Liver (tissue), 8 donors: ENCODE measurements at regions not wholly inside any gene's neighbourhood (a gene's known extent, or its start where the extent isn't known, plus 50 kb on each side); places are given as distances from the start of the nearest gene placed in this dataset.
A peak's percentile ranks its signal among the peaks of the same experiment; 100 is the strongest.

Experiments used
- DNase-seq: peaks from one replicate; pipeline ENCODE4 v3.0.0-alpha.2; 2017; ENCODE audit warnings: low spot score
- H3K27ac ChIP-seq, 2 donors: one replicate each; pipeline ENCODE4 v1.7.0; 2013; ENCODE audit warnings: inconsistent platforms in 2 of 2, low read length in 2 of 2, control low read depth in 1 of 2, low read depth in 1 of 2, mild to moderate bottlenecking in 1 of 2
- H3K27me3 ChIP-seq, 4 donors: one replicate each; pipeline versions ENCODE4 v1.6.1 to v1.7.0; 2013; ENCODE audit warnings: low read length in 3 of 4, inconsistent platforms in 1 of 4, mild to moderate bottlenecking in 1 of 4, moderate library complexity in 1 of 4; ENCODE audit not compliant: control insufficient read depth in 4 of 4, insufficient read depth in 4 of 4
- H3K36me3 ChIP-seq, 4 donors: one replicate each; pipeline versions ENCODE4 v1.6.1 to v1.7.0; 2013; ENCODE audit warnings: low read length in 3 of 4, mild to moderate bottlenecking in 3 of 4, low read depth in 1 of 4, moderate library complexity in 1 of 4; ENCODE audit not compliant: control insufficient read depth in 4 of 4, insufficient read depth in 3 of 4
- H3K4me1 ChIP-seq, 4 donors: one replicate each; pipeline versions ENCODE4 v1.6.1 to v1.7.0; 2013; ENCODE audit warnings: low read length in 3 of 4, mild to moderate bottlenecking in 3 of 4, moderate library complexity in 1 of 4; ENCODE audit not compliant: control insufficient read depth in 4 of 4, insufficient read depth in 4 of 4
- H3K4me3 ChIP-seq, 3 donors: one replicate each; pipeline versions ENCODE4 v1.6.1 to v1.7.0; 2013; ENCODE audit warnings: low read length in 3 of 3, control low read depth in 1 of 3, low read depth in 1 of 3, mild to moderate bottlenecking in 1 of 3
- H3K9ac ChIP-seq, 2 donors: one replicate each; pipeline ENCODE4 v1.7.0; 2013; ENCODE audit warnings: low read length in 2 of 2, mild to moderate bottlenecking in 2 of 2, moderate library complexity in 2 of 2, control low read depth in 1 of 2, low read depth in 1 of 2
- H3K9me3 ChIP-seq, 4 donors: one replicate each; pipeline versions ENCODE4 v1.6.1 to v1.7.0; 2013; ENCODE audit warnings: low read length in 3 of 4; ENCODE audit not compliant: control insufficient read depth in 4 of 4
- ATF3 ChIP-seq: IDR thresholded peaks from 2 replicates; pipeline ENCODE4 v1.6.1; 2016; ENCODE audit warnings: antibody characterized with exemption
- CTCF ChIP-seq: fragments of 150-350 bp; IDR thresholded peaks from 2 replicates; pipeline ENCODE4 v1.5.1; 2017; ENCODE audit warnings: improper control_type of control experiment, low read depth, low read length; ENCODE audit not compliant: missing input control
- EGR1 ChIP-seq, 2 donors: IDR thresholded peaks; 2 replicates each; pipeline ENCODE4 v1.6.1; 2016 to 2018; ENCODE audit warnings: antibody characterized with exemption in 2 of 2, low read depth in 2 of 2
- FOXA1 ChIP-seq: IDR thresholded peaks from 2 replicates; pipeline ENCODE4 v1.6.1; 2016; ENCODE audit warnings: antibody characterized with exemption
- FOXA2 ChIP-seq: IDR thresholded peaks from 2 replicates; pipeline ENCODE4 v1.6.1; 2016; ENCODE audit warnings: antibody characterized with exemption
- GABPA ChIP-seq, 2 donors: IDR thresholded peaks in 1 of 2; conservative IDR thresholded peaks in 1 of 2; 2 replicates each; pipeline ENCODE4 v1.6.1; 2016; ENCODE audit warnings: antibody characterized with exemption in 2 of 2, mild to moderate bottlenecking in 1 of 2, moderate library complexity in 1 of 2
- HNF4A ChIP-seq, 2 donors: conservative IDR thresholded peaks; 2 replicates each; pipeline ENCODE4 v1.6.1; 2016; ENCODE audit warnings: antibody characterized with exemption in 2 of 2, mild to moderate bottlenecking in 2 of 2
- HNF4G ChIP-seq: IDR thresholded peaks from 2 replicates; pipeline ENCODE4 v1.6.1; 2016; ENCODE audit warnings: antibody characterized with exemption
- JUND ChIP-seq, 2 donors: IDR thresholded peaks; 2 replicates each; pipeline ENCODE4 v1.6.1; 2016; ENCODE audit warnings: antibody characterized with exemption in 2 of 2
- NR2F2 ChIP-seq: IDR thresholded peaks from 2 replicates; pipeline ENCODE4 v1.6.1; 2016; ENCODE audit warnings: antibody characterized with exemption
- RAD21 ChIP-seq, 2 donors: IDR thresholded peaks; 2 replicates each; pipeline ENCODE4 v1.6.1; 2016; ENCODE audit warnings: antibody characterized with exemption in 2 of 2, mild to moderate bottlenecking in 2 of 2
- RXRA ChIP-seq, 2 donors: IDR thresholded peaks; 2 replicates each; pipeline ENCODE4 v1.6.1; 2017 to 2018; ENCODE audit warnings: antibody characterized with exemption in 2 of 2, mild to moderate bottlenecking in 1 of 2
- SP1 ChIP-seq: IDR thresholded peaks from 2 replicates; pipeline ENCODE4 v1.6.1; 2018; ENCODE audit warnings: antibody characterized with exemption, mild to moderate bottlenecking
- TAF1 ChIP-seq: conservative IDR thresholded peaks from 2 replicates; pipeline ENCODE4 v1.6.1; 2016; ENCODE audit warnings: antibody characterized with exemption, mild to moderate bottlenecking
- YY1 ChIP-seq: IDR thresholded peaks from 2 replicates; pipeline ENCODE4 v1.6.1; 2016; ENCODE audit warnings: antibody characterized with exemption, mild to moderate bottlenecking
- WGBS: extraction: QIAGEN DNeasy Blood & Tissue Kit; methylation state at CpG from one replicate; pipeline ENCODE4 v1.1.7; 2013; 5-methylcytosine and 5-hydroxymethylcytosine counted together
- TF ChIP-seq, protein P1 (sequence below): IDR thresholded peaks from 2 replicates; pipeline ENCODE4 v1.6.1; 2016; ENCODE audit warnings: antibody characterized with exemption, mild to moderate bottlenecking
- TF ChIP-seq, protein P2 (sequence below): IDR thresholded peaks from 2 replicates; pipeline ENCODE4 v1.6.1; 2016; ENCODE audit warnings: antibody characterized with exemption
- donor health status: healthy.
- donor health status: healthy.
- donor health status: healthy.
- donor health status: healthy.
- donor health status: healthy.

DNA sequence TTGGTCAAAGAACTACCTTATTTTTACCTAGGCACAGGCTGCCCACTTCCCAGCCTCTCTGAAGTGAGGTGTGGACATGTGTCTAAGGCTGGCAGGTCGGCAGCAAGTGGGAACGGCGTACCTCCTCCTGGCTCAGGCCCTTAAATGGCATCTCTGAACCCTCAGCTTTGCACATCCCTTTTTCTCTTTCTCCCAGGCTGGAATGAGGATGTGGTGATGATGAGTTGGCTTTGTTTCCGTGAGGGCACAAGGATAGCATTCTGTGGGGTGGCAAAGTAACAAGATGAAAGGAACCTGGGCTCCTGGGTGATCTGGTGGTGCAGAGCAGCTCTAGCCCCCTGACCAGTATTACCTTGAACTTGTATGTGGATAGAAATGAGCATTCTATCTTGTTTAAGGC is 196.8 kb downstream of the REEP3 start:
- Histone ChIP-seq H3K9me3 (no peaks in the 10 kb centered on the region), H3K4me1 (peaks cover 0 to 39% (median 31%) of the 10 kb centered on the region in 4 donors), H3K4me3 (no peak overlapping the region), H3K9ac (no peak overlapping the region), H3K36me3 (no peaks in the 10 kb centered on the region), H3K27ac (peak overlapping the region; percentile 73 to 92), H3K27me3 (no peaks in the 10 kb centered on the region)
- DNase-seq: no peak
- TF ChIP-seq HNF4G: no peak
- TF ChIP-seq TAF1: no peak
- TF ChIP-seq JUND (IDR thresholded peaks at IDR 0.05): no peak
- no peak for TF ChIP-seq ATF3
- no peak for TF ChIP-seq YY1
- TF ChIP-seq RAD21 (IDR thresholded peaks at IDR 0.05): no peak
- no peak for TF ChIP-seq RXRA (IDR thresholded peaks at IDR 0.05)
- no peak for TF ChIP-seq FOXA1
- TF ChIP-seq, protein P1, sequence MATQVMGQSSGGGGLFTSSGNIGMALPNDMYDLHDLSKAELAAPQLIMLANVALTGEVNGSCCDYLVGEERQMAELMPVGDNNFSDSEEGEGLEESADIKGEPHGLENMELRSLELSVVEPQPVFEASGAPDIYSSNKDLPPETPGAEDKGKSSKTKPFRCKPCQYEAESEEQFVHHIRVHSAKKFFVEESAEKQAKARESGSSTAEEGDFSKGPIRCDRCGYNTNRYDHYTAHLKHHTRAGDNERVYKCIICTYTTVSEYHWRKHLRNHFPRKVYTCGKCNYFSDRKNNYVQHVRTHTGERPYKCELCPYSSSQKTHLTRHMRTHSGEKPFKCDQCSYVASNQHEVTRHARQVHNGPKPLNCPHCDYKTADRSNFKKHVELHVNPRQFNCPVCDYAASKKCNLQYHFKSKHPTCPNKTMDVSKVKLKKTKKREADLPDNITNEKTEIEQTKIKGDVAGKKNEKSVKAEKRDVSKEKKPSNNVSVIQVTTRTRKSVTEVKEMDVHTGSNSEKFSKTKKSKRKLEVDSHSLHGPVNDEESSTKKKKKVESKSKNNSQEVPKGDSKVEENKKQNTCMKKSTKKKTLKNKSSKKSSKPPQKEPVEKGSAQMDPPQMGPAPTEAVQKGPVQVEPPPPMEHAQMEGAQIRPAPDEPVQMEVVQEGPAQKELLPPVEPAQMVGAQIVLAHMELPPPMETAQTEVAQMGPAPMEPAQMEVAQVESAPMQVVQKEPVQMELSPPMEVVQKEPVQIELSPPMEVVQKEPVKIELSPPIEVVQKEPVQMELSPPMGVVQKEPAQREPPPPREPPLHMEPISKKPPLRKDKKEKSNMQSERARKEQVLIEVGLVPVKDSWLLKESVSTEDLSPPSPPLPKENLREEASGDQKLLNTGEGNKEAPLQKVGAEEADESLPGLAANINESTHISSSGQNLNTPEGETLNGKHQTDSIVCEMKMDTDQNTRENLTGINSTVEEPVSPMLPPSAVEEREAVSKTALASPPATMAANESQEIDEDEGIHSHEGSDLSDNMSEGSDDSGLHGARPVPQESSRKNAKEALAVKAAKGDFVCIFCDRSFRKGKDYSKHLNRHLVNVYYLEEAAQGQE: no peak
- no peak for TF ChIP-seq EGR1 (IDR thresholded peaks at IDR 0.05; ENCODE audit: low read depth in 2 of 2)
- no peak for TF ChIP-seq GABPA (IDR thresholded peaks at IDR 0.05 in 1 of 2, conservative IDR thresholded peaks at IDR 0.05 in 1 of 2)
- TF ChIP-seq, protein P2, sequence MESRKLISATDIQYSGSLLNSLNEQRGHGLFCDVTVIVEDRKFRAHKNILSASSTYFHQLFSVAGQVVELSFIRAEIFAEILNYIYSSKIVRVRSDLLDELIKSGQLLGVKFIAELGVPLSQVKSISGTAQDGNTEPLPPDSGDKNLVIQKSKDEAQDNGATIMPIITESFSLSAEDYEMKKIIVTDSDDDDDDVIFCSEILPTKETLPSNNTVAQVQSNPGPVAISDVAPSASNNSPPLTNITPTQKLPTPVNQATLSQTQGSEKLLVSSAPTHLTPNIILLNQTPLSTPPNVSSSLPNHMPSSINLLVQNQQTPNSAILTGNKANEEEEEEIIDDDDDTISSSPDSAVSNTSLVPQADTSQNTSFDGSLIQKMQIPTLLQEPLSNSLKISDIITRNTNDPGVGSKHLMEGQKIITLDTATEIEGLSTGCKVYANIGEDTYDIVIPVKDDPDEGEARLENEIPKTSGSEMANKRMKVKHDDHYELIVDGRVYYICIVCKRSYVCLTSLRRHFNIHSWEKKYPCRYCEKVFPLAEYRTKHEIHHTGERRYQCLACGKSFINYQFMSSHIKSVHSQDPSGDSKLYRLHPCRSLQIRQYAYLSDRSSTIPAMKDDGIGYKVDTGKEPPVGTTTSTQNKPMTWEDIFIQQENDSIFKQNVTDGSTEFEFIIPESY: no peak
- TF ChIP-seq CTCF: no peak
- no peak for TF ChIP-seq SP1
- TF ChIP-seq HNF4A (conservative IDR thresholded peaks at IDR 0.05): no peak
- no peak for TF ChIP-seq FOXA2
- no peak for TF ChIP-seq NR2F2
- 89% methylated on average over 4 of the region's 4 CpGs for WGBS

DNA sequence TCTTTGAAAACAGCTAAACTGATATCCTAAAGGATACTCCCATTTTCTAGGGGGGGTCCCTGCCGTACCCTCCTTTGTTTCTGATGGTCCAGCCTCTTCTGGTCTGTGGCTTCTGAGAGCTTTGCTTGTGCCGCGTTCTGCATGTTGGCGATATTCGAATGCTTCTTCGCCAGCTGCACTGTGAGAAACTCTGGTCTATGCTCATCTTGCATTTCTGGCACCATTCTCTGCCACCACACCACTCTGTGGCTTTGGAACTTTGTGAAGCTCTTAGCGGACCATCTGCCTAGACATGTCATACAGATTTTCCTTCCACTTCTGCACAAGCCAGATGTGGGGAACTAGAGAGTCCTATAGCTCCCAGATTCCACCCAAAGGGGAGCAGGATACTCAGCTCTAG is 197.2 kb downstream of the REEP3 start:
- H3K27ac ChIP-seq: peak overlapping the region; percentile 73 to 92
- no peaks in the 10 kb centered on the region for H3K27me3 ChIP-seq
- H3K9ac ChIP-seq: no peak overlapping the region
- TF ChIP-seq SP1: no peak
- no peak for TF ChIP-seq JUND (IDR thresholded peaks at IDR 0.05)
- no peak for TF ChIP-seq GABPA (IDR thresholded peaks at IDR 0.05 in 1 of 2, conservative IDR thresholded peaks at IDR 0.05 in 1 of 2)
- H3K36me3 ChIP-seq: no peaks in the 10 kb centered on the region
- H3K9me3 ChIP-seq: no peaks in the 10 kb centered on the region
- DNase-seq: no peak
- peaks cover 0 to 35% (median 27%) of the 10 kb centered on the region in 4 donors for H3K4me1 ChIP-seq
- H3K4me3 ChIP-seq: no peak overlapping the region
- 95% methylated on average over 7 of the region's 7 CpGs for WGBS
